ENCODE measurements at regions not wholly inside any gene's neighbourhood (a gene's known extent, or its start where the extent isn't known, plus 50 kb on each side); places are given as distances from the start of the nearest gene placed in this dataset.

- no peaks in the 10 kb centered on the region for H3K36me3 ChIP-seq (replicated peaks)
- no peaks in the 10 kb centered on the region for H3K4me1 ChIP-seq
- DNase-seq (ENCODE audit: low spot score in 2 of 2) = no peak
- in situ Hi-C loops (cut with MboI; ENCODE audit: low sequenced_read_pairs) = no loop called here
- no peak overlapping the region for H3K4me3 ChIP-seq
- no peaks in the 10 kb centered on the region for H3K9me3 ChIP-seq
- peaks cover 7% of the 10 kb centered on the region; the same call in 1 of the 2 replicates for H3K27me3 ChIP-seq (ENCODE audit: low read depth)
Measured at GRCh38 chr7:25515633-25516275, 287.5 kb upstream of the NPVF start.

- DNase-seq (ENCODE audit: low spot score in 2 of 2) = no peak
- Histone ChIP-seq H3K9me3 (no peaks in the 10 kb centered on the region), H3K27me3 (ENCODE audit: low read depth) (peaks cover 7% of the 10 kb centered on the region; the same call in 1 of the 2 replicates), H3K36me3 (replicated peaks) (no peaks in the 10 kb centered on the region), H3K4me1 (no peaks in the 10 kb centered on the region), H3K4me3 (no peak overlapping the region)
- in situ Hi-C loops (cut with MboI; ENCODE audit: low sequenced_read_pairs) = no loop called here
Measured at GRCh38 chr7:25517906-25518305, 289.6 kb upstream of the NPVF start.

GRCh38 chr7:25520017-25520416, 291.7 kb upstream of the NPVF start:
- Histone ChIP-seq H3K27me3 (ENCODE audit: low read depth) (peaks cover 7% of the 10 kb centered on the region; the same call in 1 of the 2 replicates), H3K4me3 (no peak overlapping the region), H3K9me3 (no peaks in the 10 kb centered on the region), H3K36me3 (replicated peaks) (no peaks in the 10 kb centered on the region), H3K4me1 (no peaks in the 10 kb centered on the region)
- DNase-seq (ENCODE audit: low spot score in 2 of 2) = no peak
- in situ Hi-C loops (cut with MboI; ENCODE audit: low sequenced_read_pairs) = no loop called here

DNA sequence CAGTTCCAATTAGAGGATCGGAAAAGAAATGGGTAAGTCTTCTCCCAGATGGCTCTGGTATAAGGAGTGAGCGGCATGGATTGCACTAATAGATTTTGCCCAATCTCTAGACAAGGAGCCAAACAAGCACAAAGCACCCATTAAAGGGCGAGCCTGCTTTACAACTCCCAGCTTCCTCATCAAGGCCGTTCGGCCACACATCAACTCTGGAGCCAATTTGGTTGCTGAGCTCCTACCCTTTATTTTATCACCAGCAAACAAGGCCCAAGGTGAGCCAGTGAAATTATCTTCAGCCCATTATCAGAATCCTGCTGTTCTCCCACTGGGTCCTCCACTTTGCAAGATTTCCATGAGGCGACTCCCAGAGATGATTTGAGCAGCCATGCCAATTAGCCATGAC, 292.2 kb upstream of the NPVF start:
- Histone ChIP-seq H3K36me3 (replicated peaks) (no peaks in the 10 kb centered on the region), H3K9me3 (no peaks in the 10 kb centered on the region), H3K4me1 (no peaks in the 10 kb centered on the region), H3K27me3 (ENCODE audit: low read depth) (peaks cover 7% of the 10 kb centered on the region; the same call in 1 of the 2 replicates), H3K4me3 (no peak overlapping the region)
- DNase-seq (ENCODE audit: low spot score in 2 of 2) = no peak
- in situ Hi-C loops (cut with MboI; ENCODE audit: low sequenced_read_pairs) = no loop called here

- no peaks in the 10 kb centered on the region for H3K36me3 ChIP-seq (replicated peaks)
- H3K9me3 ChIP-seq = no peaks in the 10 kb centered on the region
- DNase-seq (ENCODE audit: low spot score in 2 of 2) = no peak
- H3K4me3 ChIP-seq = no peak overlapping the region
- in situ Hi-C loops (cut with MboI; ENCODE audit: low sequenced_read_pairs) = no loop called here
- H3K27me3 ChIP-seq (ENCODE audit: low read depth) = peaks cover 13% of the 10 kb centered on the region; the same call in 1 of the 2 replicates
- H3K4me1 ChIP-seq = no peaks in the 10 kb centered on the region
Measured at GRCh38 chr7:25521236-25521635, 292.9 kb upstream of the NPVF start.

GRCh38 chr7:25522727-25523126, 294.4 kb upstream of the NPVF start:
- in situ Hi-C loops (cut with MboI; ENCODE audit: low sequenced_read_pairs) = no loop called here
- DNase-seq (ENCODE audit: low spot score in 2 of 2) = no peak
- H3K9me3 ChIP-seq = no peaks in the 10 kb centered on the region
- H3K4me3 ChIP-seq = no peak overlapping the region
- H3K4me1 ChIP-seq = no peaks in the 10 kb centered on the region
- no peaks in the 10 kb centered on the region for H3K36me3 ChIP-seq (replicated peaks)
- peaks cover 14% of the 10 kb centered on the region; the same call in 1 of the 2 replicates for H3K27me3 ChIP-seq (ENCODE audit: low read depth)

DNA sequence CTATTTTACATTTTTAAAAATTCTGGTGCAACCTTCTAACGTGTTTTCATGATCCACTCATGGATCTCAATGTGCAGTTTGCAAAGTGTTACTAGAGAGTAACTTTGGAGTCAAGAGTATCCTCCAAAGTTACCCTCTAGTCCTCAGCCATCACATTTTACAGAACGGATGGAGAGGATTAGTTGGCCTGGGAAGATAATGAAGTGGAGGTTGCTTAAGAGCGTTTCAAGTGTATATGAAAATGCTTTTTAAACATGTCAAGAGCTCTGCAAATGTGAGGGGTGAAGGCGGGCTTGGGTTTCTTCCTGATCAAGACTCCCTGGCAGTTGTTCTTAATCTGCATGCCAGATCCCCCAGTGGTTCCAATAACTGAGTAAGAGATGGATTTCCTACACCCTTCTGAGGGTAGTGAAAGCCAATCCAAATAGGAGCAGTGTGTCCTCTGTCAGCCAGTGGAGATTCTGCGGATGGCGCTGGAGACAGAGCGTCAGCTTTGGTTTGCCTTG, 299.4 kb upstream of the NPVF start:
- Histone ChIP-seq H3K4me1 (no peaks in the 10 kb centered on the region), H3K36me3 (replicated peaks) (no peaks in the 10 kb centered on the region), H3K9me3 (no peaks in the 10 kb centered on the region), H3K27me3 (ENCODE audit: low read depth) (peaks cover 14% of the 10 kb centered on the region; the same call in 1 of the 2 replicates), H3K4me3 (no peak overlapping the region)
- in situ Hi-C loops (cut with MboI; ENCODE audit: low sequenced_read_pairs) = no loop called here
- DNase-seq (ENCODE audit: low spot score in 2 of 2) = no peak

GRCh38 chr7:25529320-25529719, 301.0 kb upstream of the NPVF start:
- no peak overlapping the region for H3K4me3 ChIP-seq
- H3K27me3 ChIP-seq (ENCODE audit: low read depth) = peaks cover 14% of the 10 kb centered on the region; the same call in 1 of the 2 replicates
- DNase-seq (ENCODE audit: low spot score in 2 of 2) = no peak
- in situ Hi-C loops (cut with MboI; ENCODE audit: low sequenced_read_pairs) = no loop called here
- no peaks in the 10 kb centered on the region for H3K36me3 ChIP-seq (replicated peaks)
- H3K9me3 ChIP-seq = no peaks in the 10 kb centered on the region
- no peaks in the 10 kb centered on the region for H3K4me1 ChIP-seq

DNA sequence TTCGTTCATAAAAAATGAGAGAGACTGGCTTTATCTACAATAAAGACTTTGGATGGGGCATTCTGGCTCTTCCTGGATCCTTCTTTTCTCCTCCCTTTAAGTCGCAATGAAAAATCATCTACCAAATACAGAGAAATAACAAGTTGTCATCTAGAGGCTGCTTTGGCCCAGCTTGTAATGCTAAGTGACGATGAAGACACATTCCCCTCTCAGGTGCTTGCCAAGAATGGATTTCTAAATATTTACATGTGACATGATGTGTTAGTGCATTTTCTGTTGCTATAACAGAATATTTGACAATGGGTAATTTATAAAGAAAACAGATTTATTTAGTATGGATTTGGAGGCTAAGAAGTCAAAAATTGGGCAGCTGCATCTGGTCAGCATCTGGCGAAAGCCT, 308.6 kb upstream of the NPVF start:
- Histone ChIP-seq H3K4me3 (no peak overlapping the region), H3K36me3 (replicated peaks) (no peaks in the 10 kb centered on the region), H3K9me3 (no peaks in the 10 kb centered on the region), H3K27me3 (ENCODE audit: low read depth) (no peaks in the 10 kb centered on the region), H3K4me1 (no peaks in the 10 kb centered on the region)
- DNase-seq (ENCODE audit: low spot score in 2 of 2) = no peak
- in situ Hi-C loops (cut with MboI; ENCODE audit: low sequenced_read_pairs) = no loop called here

DNA sequence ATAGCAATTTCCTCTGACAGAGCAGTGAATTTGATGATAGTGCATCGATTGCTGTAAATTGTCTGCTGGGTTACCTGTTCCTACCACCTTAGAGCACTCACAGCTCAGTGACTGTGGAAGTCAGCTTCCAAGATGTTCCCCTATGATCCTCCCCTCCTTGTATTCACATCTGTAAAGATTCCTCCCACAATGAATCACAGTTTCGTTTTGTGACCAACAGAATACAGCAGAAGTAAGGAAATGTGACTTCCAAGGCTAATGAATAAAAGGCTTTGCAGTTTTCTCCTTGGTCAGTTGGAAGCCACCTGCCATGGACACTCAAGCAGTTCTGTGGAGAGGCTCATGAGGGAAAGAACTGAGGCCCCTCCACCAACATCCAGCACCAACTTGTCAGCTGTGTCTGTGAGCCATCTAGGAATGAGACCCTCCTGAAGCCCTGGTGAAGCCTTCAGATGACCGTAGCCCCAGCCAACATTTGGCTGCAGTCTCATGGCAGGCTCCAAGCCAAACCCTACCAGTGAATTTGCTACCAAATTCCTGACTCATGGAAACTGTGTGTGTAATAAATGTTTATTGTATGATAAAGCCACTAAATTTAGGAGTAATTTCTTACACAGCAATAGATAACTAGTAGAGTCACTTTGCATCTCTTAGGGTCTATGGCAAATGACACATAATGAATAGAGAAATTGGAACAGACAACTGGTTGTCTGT, 309.5 kb upstream of the NPVF start:
- no peaks in the 10 kb centered on the region for H3K9me3 ChIP-seq
- no peak overlapping the region for H3K4me3 ChIP-seq
- no peaks in the 10 kb centered on the region for H3K36me3 ChIP-seq (replicated peaks)
- H3K4me1 ChIP-seq = no peaks in the 10 kb centered on the region
- DNase-seq (ENCODE audit: low spot score in 2 of 2) = no peak
- no peaks in the 10 kb centered on the region for H3K27me3 ChIP-seq (ENCODE audit: low read depth)
- in situ Hi-C loops (cut with MboI; ENCODE audit: low sequenced_read_pairs) = no loop called here

- Histone ChIP-seq H3K4me3 (no peak overlapping the region), H3K27me3 (ENCODE audit: low read depth) (no peaks in the 10 kb centered on the region), H3K4me1 (no peaks in the 10 kb centered on the region; the same call in 1 of the 2 replicates), H3K36me3 (replicated peaks) (no peaks in the 10 kb centered on the region), H3K9me3 (no peaks in the 10 kb centered on the region)
- no peak for DNase-seq (ENCODE audit: low spot score in 2 of 2)
- in situ Hi-C loops (cut with MboI; ENCODE audit: low sequenced_read_pairs) = no loop called here
Measured at GRCh38 chr7:25541094-25541821, 313.0 kb upstream of the NPVF start.

GRCh38 chr7:25541877-25542276, 313.6 kb upstream of the NPVF start:
- Histone ChIP-seq H3K4me3 (no peak overlapping the region), H3K4me1 (no peaks in the 10 kb centered on the region; the same call in 1 of the 2 replicates), H3K27me3 (ENCODE audit: low read depth) (no peaks in the 10 kb centered on the region), H3K9me3 (no peaks in the 10 kb centered on the region), H3K36me3 (replicated peaks) (no peaks in the 10 kb centered on the region)
- DNase-seq (ENCODE audit: low spot score in 2 of 2) = no peak
- in situ Hi-C loops (cut with MboI; ENCODE audit: low sequenced_read_pairs) = no loop called here

- Histone ChIP-seq H3K9me3 (no peaks in the 10 kb centered on the region; the same call in 1 of the 2 replicates), H3K27me3 (ENCODE audit: low read depth) (no peaks in the 10 kb centered on the region), H3K4me3 (no peak overlapping the region), H3K36me3 (replicated peaks) (no peaks in the 10 kb centered on the region), H3K4me1 (no peaks in the 10 kb centered on the region; the same call in 1 of the 2 replicates)
- DNase-seq (ENCODE audit: low spot score in 2 of 2) = no peak
- in situ Hi-C loops (cut with MboI; ENCODE audit: low sequenced_read_pairs) = no loop called here
Measured at GRCh38 chr7:25543210-25543609, 314.9 kb upstream of the NPVF start.

GRCh38 chr7:25543798-25544197, 315.5 kb upstream of the NPVF start:
- Histone ChIP-seq H3K36me3 (replicated peaks) (no peaks in the 10 kb centered on the region), H3K27me3 (ENCODE audit: low read depth) (no peaks in the 10 kb centered on the region), H3K9me3 (no peaks in the 10 kb centered on the region; the same call in 1 of the 2 replicates), H3K4me1 (no peaks in the 10 kb centered on the region; the same call in 1 of the 2 replicates), H3K4me3 (no peak overlapping the region)
- in situ Hi-C loops (cut with MboI; ENCODE audit: low sequenced_read_pairs) = no loop called here
- no peak for DNase-seq (ENCODE audit: low spot score in 2 of 2)

All from HAP-1 (cell line).